Lung (tissue), 11 donors: ENCODE measurements at regions not wholly inside any gene's neighbourhood (a gene's known extent, or its start where the extent isn't known, plus 50 kb on each side); places are given as distances from the start of the nearest gene placed in this dataset.

Experiments used
- ATAC-seq: fragments of 200-7000 bp; cut with Tn5 transposase; one replicate; pipeline ENCODE4 v1.9.1; 2020; ENCODE audit warnings: moderate number of reproducible peaks; ENCODE audit not compliant: insufficient read depth, low FRiP score
- DNase-seq, 3 donors: peaks; one replicate each; pipeline ENCODE4 v3.0.0-alpha.2; 2013 to 2017
- H3K27ac ChIP-seq, 2 donors: one replicate each; pipeline ENCODE4 v1.5.1; 2013; ENCODE audit warnings: mild to moderate bottlenecking in 2 of 2, moderate library complexity in 2 of 2, control low read depth in 1 of 2, inconsistent platforms in 1 of 2, low read depth in 1 of 2, low read length in 1 of 2
- H3K27me3 ChIP-seq, 3 donors: one replicate each; pipeline ENCODE4 v1.5.1; 2013; ENCODE audit warnings: low read length in 2 of 3; ENCODE audit not compliant: control insufficient read depth in 3 of 3, insufficient read depth in 3 of 3
- H3K36me3 ChIP-seq, 4 donors: one replicate each; pipeline ENCODE4 v1.5.1; 2013; ENCODE audit warnings: low read length in 4 of 4, mild to moderate bottlenecking in 1 of 4, moderate library complexity in 1 of 4; ENCODE audit not compliant: control insufficient read depth in 4 of 4, insufficient read depth in 4 of 4
- H3K4me1 ChIP-seq, 5 donors: one replicate each; pipeline ENCODE4 v1.5.1; 2013; ENCODE audit warnings: low read length in 5 of 5, mild to moderate bottlenecking in 2 of 5, moderate library complexity in 1 of 5; ENCODE audit not compliant: control insufficient read depth in 5 of 5, insufficient read depth in 5 of 5
- H3K4me3 ChIP-seq: one replicate; pipeline ENCODE4 v1.5.1; 2013; ENCODE audit warnings: mild to moderate bottlenecking, control low read depth, moderate library complexity
- H3K9ac ChIP-seq, 2 donors: one replicate each; pipeline ENCODE4 v1.5.1; 2013; ENCODE audit warnings: low read length in 2 of 2, control low read depth in 1 of 2; ENCODE audit not compliant: insufficient read depth in 1 of 2
- H3K9me3 ChIP-seq, 4 donors: one replicate each; pipeline ENCODE4 v1.5.1; 2013; ENCODE audit warnings: low read length in 3 of 4, mild to moderate bottlenecking in 1 of 4, moderate library complexity in 1 of 4; ENCODE audit not compliant: control insufficient read depth in 4 of 4, insufficient read depth in 3 of 4
- WGBS, 2 donors: extraction: QIAGEN DNeasy Blood & Tissue Kit; methylation state at CpG; one replicate each; pipeline ENCODE4 v1.1.7; 2013; 5-methylcytosine and 5-hydroxymethylcytosine counted together
- TF ChIP-seq, protein P1 (sequence below): IDR thresholded peaks from 2 replicates; pipeline ENCODE4 v1.5.1; 2012; ENCODE audit warnings: mild to moderate bottlenecking; ENCODE audit errors: control extremely low read depth, extremely low read depth
- donor health status: control.
- donor health status: control.
- donor health status: Bipolar disorder and iron deficiency.
- donor health status: healthy.
- donor health status: DM: yes; HTN: yes; CAD: no.

DNA sequence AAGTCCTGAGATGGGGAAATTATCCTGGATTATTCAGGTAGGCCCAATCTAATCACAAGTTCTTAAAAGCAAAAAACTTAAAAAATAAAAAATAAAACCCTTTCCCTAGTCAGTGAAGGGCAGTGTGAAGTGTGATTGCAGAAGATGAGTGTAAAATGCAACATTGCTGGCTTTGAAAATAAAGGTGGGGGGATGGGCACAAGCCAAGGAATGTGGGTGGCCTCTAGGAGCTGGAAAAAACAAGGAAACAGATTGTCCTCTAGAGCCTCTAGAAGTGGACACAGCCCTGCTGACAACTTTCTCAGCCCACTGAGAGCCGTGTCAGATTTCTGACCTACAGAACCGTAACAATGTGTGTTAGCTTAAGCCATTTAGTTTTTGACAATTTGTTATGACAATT lies 184.3 kb upstream of the HNRNPA3 start:
- no peaks in the 10 kb centered on the region for H3K9me3 ChIP-seq
- H3K4me1 ChIP-seq, result peaks cover 0 to 21% (median 6%) of the 10 kb centered on the region in 5 donors
- no peaks in the 10 kb centered on the region for H3K36me3 ChIP-seq
- H3K9ac ChIP-seq, result no peak overlapping the region
- TF ChIP-seq, protein P1, sequence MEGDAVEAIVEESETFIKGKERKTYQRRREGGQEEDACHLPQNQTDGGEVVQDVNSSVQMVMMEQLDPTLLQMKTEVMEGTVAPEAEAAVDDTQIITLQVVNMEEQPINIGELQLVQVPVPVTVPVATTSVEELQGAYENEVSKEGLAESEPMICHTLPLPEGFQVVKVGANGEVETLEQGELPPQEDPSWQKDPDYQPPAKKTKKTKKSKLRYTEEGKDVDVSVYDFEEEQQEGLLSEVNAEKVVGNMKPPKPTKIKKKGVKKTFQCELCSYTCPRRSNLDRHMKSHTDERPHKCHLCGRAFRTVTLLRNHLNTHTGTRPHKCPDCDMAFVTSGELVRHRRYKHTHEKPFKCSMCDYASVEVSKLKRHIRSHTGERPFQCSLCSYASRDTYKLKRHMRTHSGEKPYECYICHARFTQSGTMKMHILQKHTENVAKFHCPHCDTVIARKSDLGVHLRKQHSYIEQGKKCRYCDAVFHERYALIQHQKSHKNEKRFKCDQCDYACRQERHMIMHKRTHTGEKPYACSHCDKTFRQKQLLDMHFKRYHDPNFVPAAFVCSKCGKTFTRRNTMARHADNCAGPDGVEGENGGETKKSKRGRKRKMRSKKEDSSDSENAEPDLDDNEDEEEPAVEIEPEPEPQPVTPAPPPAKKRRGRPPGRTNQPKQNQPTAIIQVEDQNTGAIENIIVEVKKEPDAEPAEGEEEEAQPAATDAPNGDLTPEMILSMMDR, result no peak
- no peaks in the 10 kb centered on the region for H3K27me3 ChIP-seq
- DNase-seq (no peak), ATAC-seq (no peak)
- WGBS, 2 donors, result 66 to 84% methylated on average over 2 of the region's 2 CpGs
- H3K4me3 ChIP-seq, result no peak overlapping the region
- no peak overlapping the region for H3K27ac ChIP-seq

DNA sequence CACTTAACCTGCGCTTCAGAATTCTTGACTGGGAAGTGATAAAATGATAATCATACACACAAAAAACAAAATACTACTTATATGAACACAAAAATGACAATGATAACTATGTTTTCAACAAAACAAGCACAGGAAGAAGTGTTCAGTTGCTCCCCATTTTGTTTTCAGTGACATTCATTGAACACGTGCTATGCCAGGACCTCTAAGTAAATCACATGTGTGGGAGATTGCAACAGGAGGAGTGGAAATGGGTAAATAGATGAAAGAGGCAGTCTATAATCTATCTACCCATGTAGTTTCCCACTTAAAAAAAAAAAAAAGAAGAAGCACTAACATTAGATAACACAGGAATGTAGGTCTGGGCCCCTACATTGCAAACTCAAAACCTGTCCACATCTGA lies 183.5 kb upstream of the HNRNPA3 start:
- no peak overlapping the region for H3K27ac ChIP-seq

DNA sequence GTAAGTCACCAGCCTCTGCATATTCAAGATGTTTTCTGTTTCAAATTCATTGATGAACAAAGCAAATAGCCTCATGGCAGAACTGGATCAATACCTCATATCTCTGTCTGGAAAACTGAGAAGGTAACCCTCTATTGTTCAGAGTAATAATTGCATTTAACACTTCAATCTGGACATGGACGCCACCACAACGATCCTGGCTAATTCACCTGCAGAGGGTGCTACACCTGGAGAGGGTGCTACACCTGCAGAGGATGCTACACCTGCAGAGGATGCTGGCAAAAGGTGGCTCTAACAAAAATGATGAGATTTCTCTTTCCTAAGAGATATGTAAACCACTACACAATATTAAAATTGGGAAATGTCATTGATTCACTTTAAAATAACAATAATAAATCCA lies 183.1 kb upstream of the HNRNPA3 start:
- Histone ChIP-seq H3K4me1 (peaks cover 0 to 21% (median 6%) of the 10 kb centered on the region in 5 donors), H3K9ac (no peak overlapping the region), H3K36me3 (no peaks in the 10 kb centered on the region), H3K27ac (no peak overlapping the region), H3K4me3 (no peak overlapping the region), H3K9me3 (no peaks in the 10 kb centered on the region), H3K27me3 (no peaks in the 10 kb centered on the region)
- ATAC-seq (no peak), DNase-seq (no peak)
- WGBS, 2 donors, result 69 to 85% methylated on average over 2 of the region's 2 CpGs
- TF ChIP-seq, protein P1, result no peak

More for the DNA sequence above, 183.5 kb upstream of the HNRNPA3 start:
- WGBS, 2 donors, result 84 to 88% methylated on average over 2 of the region's 2 CpGs
- Histone ChIP-seq H3K9me3 (no peaks in the 10 kb centered on the region), H3K4me3 (no peak overlapping the region), H3K27me3 (no peaks in the 10 kb centered on the region), H3K9ac (no peak overlapping the region), H3K36me3 (no peaks in the 10 kb centered on the region), H3K4me1 (peaks cover 0 to 21% (median 6%) of the 10 kb centered on the region in 5 donors)
- TF ChIP-seq, protein P1, result no peak
- ATAC-seq (no peak), DNase-seq (no peak)

DNA sequence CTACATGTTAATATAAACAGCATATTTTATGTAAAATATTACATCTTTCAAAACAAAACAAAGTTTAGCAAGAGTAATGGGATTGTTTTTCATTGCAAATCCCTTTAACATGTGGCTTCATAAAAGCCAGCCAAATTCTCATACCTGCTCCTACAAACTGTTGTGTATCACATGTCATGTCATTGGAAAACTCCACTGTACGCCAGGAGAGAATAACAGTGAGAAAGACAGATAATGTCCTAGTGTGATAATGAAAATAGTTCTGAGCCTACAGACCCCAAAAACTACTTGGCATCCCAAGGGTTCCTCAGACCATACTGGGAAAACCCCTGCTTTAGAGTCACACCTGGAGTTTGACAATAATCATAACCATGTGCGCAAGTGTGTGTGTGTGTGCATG lies 182.7 kb upstream of the HNRNPA3 start:
- no peaks in the 10 kb centered on the region for H3K36me3 ChIP-seq
- H3K9ac ChIP-seq, result no peak overlapping the region
- ATAC-seq (no peak), DNase-seq (no peak)
- no peaks in the 10 kb centered on the region for H3K27me3 ChIP-seq
- no peak overlapping the region for H3K27ac ChIP-seq
- TF ChIP-seq, protein P1, result no peak
- WGBS, 2 donors, result 93 to 96% methylated on average over 2 of the region's 2 CpGs
- no peaks in the 10 kb centered on the region for H3K9me3 ChIP-seq
- peaks cover 0 to 21% (median 6%) of the 10 kb centered on the region in 5 donors for H3K4me1 ChIP-seq
- no peak overlapping the region for H3K4me3 ChIP-seq
